ENCODE measurements at regions not wholly inside any gene's neighbourhood (a gene's known extent, or its start where the extent isn't known, plus 50 kb on each side); places are given as distances from the start of the nearest gene placed in this dataset.
"Not testable (repeated sequence)": the region's sequence is repeated elsewhere in the genome, so short reads cannot be mapped to it uniquely, and the experiment has no call there.

GRCh38 chr5:110294281-110294680 lies 432.2 kb downstream of the TMEM232 start:
- no peaks in the 10 kb centered on the region for H3K36me3 ChIP-seq
- DNase-seq, result no peak
- H3K27me3 ChIP-seq, result no peaks in the 10 kb centered on the region
- intact Hi-C loops (cut with DNase I), result no loop called here
- no peak overlapping the region for H3K4me3 ChIP-seq (replicated peaks in 1 of 3)
- TF ChIP-seq, protein P1, sequence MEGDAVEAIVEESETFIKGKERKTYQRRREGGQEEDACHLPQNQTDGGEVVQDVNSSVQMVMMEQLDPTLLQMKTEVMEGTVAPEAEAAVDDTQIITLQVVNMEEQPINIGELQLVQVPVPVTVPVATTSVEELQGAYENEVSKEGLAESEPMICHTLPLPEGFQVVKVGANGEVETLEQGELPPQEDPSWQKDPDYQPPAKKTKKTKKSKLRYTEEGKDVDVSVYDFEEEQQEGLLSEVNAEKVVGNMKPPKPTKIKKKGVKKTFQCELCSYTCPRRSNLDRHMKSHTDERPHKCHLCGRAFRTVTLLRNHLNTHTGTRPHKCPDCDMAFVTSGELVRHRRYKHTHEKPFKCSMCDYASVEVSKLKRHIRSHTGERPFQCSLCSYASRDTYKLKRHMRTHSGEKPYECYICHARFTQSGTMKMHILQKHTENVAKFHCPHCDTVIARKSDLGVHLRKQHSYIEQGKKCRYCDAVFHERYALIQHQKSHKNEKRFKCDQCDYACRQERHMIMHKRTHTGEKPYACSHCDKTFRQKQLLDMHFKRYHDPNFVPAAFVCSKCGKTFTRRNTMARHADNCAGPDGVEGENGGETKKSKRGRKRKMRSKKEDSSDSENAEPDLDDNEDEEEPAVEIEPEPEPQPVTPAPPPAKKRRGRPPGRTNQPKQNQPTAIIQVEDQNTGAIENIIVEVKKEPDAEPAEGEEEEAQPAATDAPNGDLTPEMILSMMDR (IDR thresholded peaks at IDR 0.05), result no peak
- TF ChIP-seq POLR2A (IDR thresholded peaks at IDR 0.05), result no peak
- H3K27ac ChIP-seq, result no peak overlapping the region
- H3K9me3 ChIP-seq, result no peaks in the 10 kb centered on the region
- no peaks in the 10 kb centered on the region for H3K4me1 ChIP-seq
- 90 to 93% methylated on average over 3 of the region's 3 CpGs for WGBS, 2 donors

GRCh38 chr5:110297152-110297670 lies 429.3 kb downstream of the TMEM232 start:
- TF ChIP-seq, protein P1 (IDR thresholded peaks at IDR 0.05), result no peak
- TF ChIP-seq POLR2A (IDR thresholded peaks at IDR 0.05), result no peak
- Histone ChIP-seq H3K4me1 (no peaks in the 10 kb centered on the region), H3K27ac (no peak overlapping the region), H3K4me3 (replicated peaks in 1 of 3) (no peak overlapping the region), H3K36me3 (no peaks in the 10 kb centered on the region), H3K9me3 (no peaks in the 10 kb centered on the region), H3K27me3 (no peaks in the 10 kb centered on the region)
- intact Hi-C loops (cut with DNase I), result no loop called here
- DNase-seq, result no peak
- 77% methylated on average over 3 of the region's 3 CpGs for WGBS, 2 donors

GRCh38 chr5:110304176-110304575 lies 422.3 kb downstream of the TMEM232 start:
- no peaks in the 10 kb centered on the region for H3K36me3 ChIP-seq
- TF ChIP-seq POLR2A (IDR thresholded peaks at IDR 0.05), result no peak
- TF ChIP-seq, protein P1 (IDR thresholded peaks at IDR 0.05), result no peak
- intact Hi-C loops (cut with DNase I), result no loop called here
- H3K9me3 ChIP-seq, result no peaks in the 10 kb centered on the region
- H3K4me3 ChIP-seq (replicated peaks in 1 of 3), result no peak overlapping the region
- H3K27me3 ChIP-seq, result no peaks in the 10 kb centered on the region
- H3K4me1 ChIP-seq, result no peaks in the 10 kb centered on the region
- H3K27ac ChIP-seq, result no peak overlapping the region
- 92 to 95% methylated on average over 1 of the region's 1 CpG for WGBS, 2 donors
- DNase-seq, result no peak

GRCh38 chr5:110306650-110307049 lies 419.8 kb downstream of the TMEM232 start:
- H3K27me3 ChIP-seq, result no peaks in the 10 kb centered on the region
- WGBS, 2 donors, result 91 to 93% methylated on average over 2 of the region's 2 CpGs
- no peaks in the 10 kb centered on the region for H3K9me3 ChIP-seq
- H3K4me1 ChIP-seq, result no peaks in the 10 kb centered on the region
- no peak overlapping the region for H3K27ac ChIP-seq
- no peak for DNase-seq
- TF ChIP-seq, protein P1 (IDR thresholded peaks at IDR 0.05), result no peak
- TF ChIP-seq POLR2A (IDR thresholded peaks at IDR 0.05), result no peak
- intact Hi-C loops (cut with DNase I), result no loop called here
- no peaks in the 10 kb centered on the region for H3K36me3 ChIP-seq
- H3K4me3 ChIP-seq (replicated peaks in 1 of 3), result no peak overlapping the region

DNA sequence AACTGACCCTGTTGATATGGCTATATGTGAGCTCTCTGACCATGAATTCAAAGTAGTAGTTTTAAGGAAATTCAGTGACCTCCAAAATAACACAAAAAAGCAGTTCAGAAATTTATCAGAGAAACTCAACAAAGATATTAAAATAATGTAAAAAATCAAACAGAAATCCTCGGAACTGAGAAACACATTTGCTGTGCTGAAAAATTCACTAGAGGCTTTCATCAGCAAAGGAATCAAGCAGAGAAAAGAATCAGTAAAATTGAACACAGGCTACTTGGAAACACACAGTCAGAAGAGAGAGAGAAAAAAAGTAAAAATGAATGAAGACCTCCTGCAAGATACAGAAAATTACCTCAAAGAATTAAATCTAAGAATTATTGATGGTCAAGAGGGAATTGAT lies 417.2 kb downstream of the TMEM232 start:
- intact Hi-C loops (cut with DNase I), result no loop called here
- Histone ChIP-seq H3K27ac (no peak overlapping the region), H3K36me3 (no peaks in the 10 kb centered on the region), H3K4me1 (no peaks in the 10 kb centered on the region), H3K9me3 (no peaks in the 10 kb centered on the region), H3K4me3 (replicated peaks in 1 of 3) (no peak overlapping the region), H3K27me3 (no peaks in the 10 kb centered on the region)
- WGBS, 2 donors, result 91 to 94% methylated on average over 1 of the region's 1 CpG
- no peak for DNase-seq
- TF ChIP-seq, protein P1 (IDR thresholded peaks at IDR 0.05), result no peak
- no peak for TF ChIP-seq POLR2A (IDR thresholded peaks at IDR 0.05)

- H3K36me3 ChIP-seq; H3K27ac ChIP-seq; DNase-seq; H3K4me3 ChIP-seq (replicated peaks in 1 of 3); H3K27me3 ChIP-seq; H3K4me1 ChIP-seq; H3K9me3 ChIP-seq; intact Hi-C loops (cut with DNase I): not testable (repeated sequence)
- 42 to 88% methylated on average over 3 of the region's 3 CpGs for WGBS, 2 donors
Measured at GRCh38 chr5:110316566-110316965, 409.9 kb downstream of the TMEM232 start.
